T1000 (cell line): ENCODE measurements at regions not wholly inside any gene's neighbourhood (a gene's known extent, or its start where the extent isn't known, plus 50 kb on each side); places are given as distances from the start of the nearest gene placed in this dataset.
"Not testable (repeated sequence)": the region's sequence is repeated elsewhere in the genome, so short reads cannot be mapped to it uniquely, and the experiment has no call there.

Source experiments
- DNase-seq: peaks from one replicate; lab custom pipeline; 2025; ENCODE audit warnings: mixed read lengths; lab: John Stamatoyannopoulos, UW

- no peak for DNase-seq
These were observed 86.5 kb upstream of the B3GAT1 start for GRCh38 chr11:134498326-134499139.

GRCh38 chr11:134497586-134497985 lies 85.5 kb upstream of the B3GAT1 start:
- no peak for DNase-seq

GRCh38 chr11:134496058-134496457 lies 84.0 kb upstream of the B3GAT1 start:
- DNase-seq, result not testable (repeated sequence)

GRCh38 chr11:134494395-134494794 lies 82.4 kb upstream of the B3GAT1 start:
- DNase-seq, result not testable (repeated sequence)

GRCh38 chr11:134492411-134492810 lies 80.4 kb upstream of the B3GAT1 start:
- not testable (repeated sequence) for DNase-seq

GRCh38 chr11:134489728-134490127 lies 77.7 kb upstream of the B3GAT1 start:
- no peak for DNase-seq

- no peak for DNase-seq
These were observed 76.9 kb upstream of the B3GAT1 start for GRCh38 chr11:134488913-134489312.

- no peak for DNase-seq
These were observed 76.5 kb upstream of the B3GAT1 start for GRCh38 chr11:134488512-134488911.

- no peak for DNase-seq
These were observed 75.7 kb upstream of the B3GAT1 start for GRCh38 chr11:134487696-134488095.

GRCh38 chr11:134486704-134487103 lies 74.7 kb upstream of the B3GAT1 start:
- no peak for DNase-seq

GRCh38 chr11:134486106-134486505 lies 74.1 kb upstream of the B3GAT1 start:
- DNase-seq, result no peak

- DNase-seq, result no peak
These were observed 73.3 kb upstream of the B3GAT1 start for GRCh38 chr11:134485316-134485715.

GRCh38 chr11:134483857-134484256 lies 71.8 kb upstream of the B3GAT1 start:
- no peak for DNase-seq

- no peak for DNase-seq
These were observed 71.2 kb upstream of the B3GAT1 start for GRCh38 chr11:134483291-134483690.

- no peak for DNase-seq
These were observed 70.8 kb upstream of the B3GAT1 start for GRCh38 chr11:134482865-134483264.

GRCh38 chr11:134481933-134482527 lies 70.0 kb upstream of the B3GAT1 start:
- DNase-seq, result no peak

- DNase-seq, result no peak
These were observed 69.1 kb upstream of the B3GAT1 start for GRCh38 chr11:134481135-134481534.

- no peak for DNase-seq
These were observed 68.2 kb upstream of the B3GAT1 start for GRCh38 chr11:134480136-134480712.

GRCh38 chr11:134479206-134480135 lies 67.4 kb upstream of the B3GAT1 start:
- DNase-seq, result no peak

- DNase-seq, result no peak
These were observed 66.6 kb upstream of the B3GAT1 start for GRCh38 chr11:134478611-134479010.

- no peak for DNase-seq
These were observed 66.1 kb upstream of the B3GAT1 start for GRCh38 chr11:134478176-134478575.

GRCh38 chr11:134477486-134477885 lies 65.4 kb upstream of the B3GAT1 start:
- no peak for DNase-seq
